GM23338 (cell line): ENCODE measurements at regions not wholly inside any gene's neighbourhood (a gene's known extent, or its start where the extent isn't known, plus 50 kb on each side); places are given as distances from the start of the nearest gene placed in this dataset.

Source experiments
- CREB1 ChIP-seq: fragments of 250-450 bp; sonication (Bioruptor Pico); IDR thresholded peaks from 2 replicates; pipeline ENCODE4 v1.5.0; 2020; ENCODE audit warnings: low read depth, mild to moderate bottlenecking, moderate library complexity
- CTCF ChIP-seq, 2 experiments: fragments of 200-600 bp in 1 of 2; sonication (generic) in 1 of 2; conservative IDR thresholded peaks; 2 replicates each; pipeline versions ENCODE4 v1.5.1 to v1.6.1; 2016 to 2017; ENCODE audit warnings: antibody characterized with exemption in 2 of 2, low read depth in 2 of 2, mild to moderate bottlenecking in 2 of 2, moderate library complexity in 1 of 2
- EZH2 ChIP-seq: fragments of 200-600 bp; sonication (generic); IDR thresholded peaks from one replicate; pipeline ENCODE4 v1.8.0; 2017; ENCODE audit warnings: antibody characterized with exemption, mild to moderate bottlenecking, low read depth; ENCODE audit not compliant: unreplicated experiment
- EZH2phosphoT487 ChIP-seq: fragments of 200-600 bp; sonication (generic); IDR thresholded peaks from one replicate; pipeline ENCODE4 v1.8.1; 2018; ENCODE audit warnings: antibody characterized with exemption; ENCODE audit not compliant: unreplicated experiment
- JUNB ChIP-seq: IDR thresholded peaks from one replicate; pipeline ENCODE4 v1.6.1; 2016; ENCODE audit warnings: antibody characterized with exemption; ENCODE audit not compliant: unreplicated experiment
- POLR2AphosphoS5 ChIP-seq: IDR thresholded peaks from 2 replicates; pipeline ENCODE4 v1.6.1; 2016; ENCODE audit warnings: antibody characterized with exemption, low read depth
- REST ChIP-seq: IDR thresholded peaks from one replicate; pipeline ENCODE4 v1.6.1; 2018; ENCODE audit warnings: antibody characterized with exemption; ENCODE audit not compliant: unreplicated experiment
- ZNF331 ChIP-seq: fragments of 250-450 bp; sonication (Bioruptor Pico); IDR thresholded peaks from 2 replicates; pipeline ENCODE4 v1.5.0; 2020; ENCODE audit warnings: low read depth, mild to moderate bottlenecking, moderate library complexity
- TF ChIP-seq, protein P1 (sequence below): IDR thresholded peaks from 2 replicates; pipeline ENCODE4 v1.6.1; 2016; ENCODE audit warnings: antibody characterized with exemption

DNA sequence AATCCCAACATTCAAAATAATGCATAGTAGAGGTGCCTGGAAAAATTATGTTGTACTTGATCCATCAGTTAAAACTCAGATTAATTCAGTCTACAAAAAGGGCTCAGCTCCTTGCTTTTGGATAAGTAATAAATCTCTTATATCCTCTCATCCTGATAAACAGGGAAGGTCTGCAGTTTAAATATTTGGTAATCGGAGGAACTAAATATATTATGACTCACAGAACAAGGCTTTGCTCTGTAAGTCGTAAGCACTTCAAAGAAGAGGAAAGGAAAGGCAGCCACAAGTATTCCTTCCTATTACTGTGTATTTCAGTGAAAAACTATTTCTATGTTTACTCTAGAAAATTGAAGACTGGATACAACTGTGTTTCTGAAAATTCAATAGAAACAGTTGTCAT is 757.9 kb downstream of the CDY2B start:
- TF ChIP-seq CTCF (conservative IDR thresholded peaks at IDR 0.05; ENCODE audit: low read depth in 2 of 2) (no peak), POLR2AphosphoS5 (no peak), JUNB (no peak), CREB1 (CRISPR knock-in tag) (no peak), EZH2 (no peak), REST (no peak), ZNF331 (CRISPR knock-in tag) (no peak), EZH2phosphoT487 (no peak)
- TF ChIP-seq, protein P1, sequence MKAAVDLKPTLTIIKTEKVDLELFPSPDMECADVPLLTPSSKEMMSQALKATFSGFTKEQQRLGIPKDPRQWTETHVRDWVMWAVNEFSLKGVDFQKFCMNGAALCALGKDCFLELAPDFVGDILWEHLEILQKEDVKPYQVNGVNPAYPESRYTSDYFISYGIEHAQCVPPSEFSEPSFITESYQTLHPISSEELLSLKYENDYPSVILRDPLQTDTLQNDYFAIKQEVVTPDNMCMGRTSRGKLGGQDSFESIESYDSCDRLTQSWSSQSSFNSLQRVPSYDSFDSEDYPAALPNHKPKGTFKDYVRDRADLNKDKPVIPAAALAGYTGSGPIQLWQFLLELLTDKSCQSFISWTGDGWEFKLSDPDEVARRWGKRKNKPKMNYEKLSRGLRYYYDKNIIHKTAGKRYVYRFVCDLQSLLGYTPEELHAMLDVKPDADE = no peak
